ENCODE measurements at regions not wholly inside any gene's neighbourhood (a gene's known extent, or its start where the extent isn't known, plus 50 kb on each side); places are given as distances from the start of the nearest gene placed in this dataset. TPM values are rescaled to one million over a fixed set of nuclear protein-coding genes. Genes with fewer than 3 reads are reported as not detected.

- 78 to 80% methylated on average over 1 of the region's 1 CpG for WGBS, 2 donors
- no peak overlapping the region for H3K4me3 ChIP-seq
- no peak overlapping the region for H3K27ac ChIP-seq
- DNase-seq (ENCODE audit: low spot score in 2 of 2) = no peak
- no peak for TF ChIP-seq POLR2A (IDR thresholded peaks at IDR 0.05)
- peaks cover 0 to 13% (median 0%) of the 10 kb centered on the region in 4 donors for H3K4me1 ChIP-seq
- H3K9me3 ChIP-seq = peaks cover 0 to 10% (median 2%) of the 10 kb centered on the region in 4 donors
- H3K27me3 ChIP-seq = no peaks in the 10 kb centered on the region
- H3K36me3 ChIP-seq = no peaks in the 10 kb centered on the region
Measured at GRCh38 chr2:12661489-12661888, 55.2 kb upstream of the TRIB2 start.

- H3K4me1 ChIP-seq = peaks cover 0 to 13% (median 0%) of the 10 kb centered on the region in 4 donors
- H3K27ac ChIP-seq = peak overlapping the region in 1 of 4 donors; percentile 58
- 49 to 67% methylated on average over 11 of the region's 11 CpGs for WGBS, 2 donors
- no peaks in the 10 kb centered on the region for H3K27me3 ChIP-seq
- no peak overlapping the region for H3K4me3 ChIP-seq
- DNase-seq (ENCODE audit: low spot score in 2 of 2) = peak in 1 of 2 donors; percentile 33
- TF ChIP-seq CTCF (IDR thresholded peaks at IDR 0.05) (no peak), EP300 (IDR thresholded peaks at IDR 0.05) (peak in 1 of 2 donors; percentile 49)
- peaks cover 0 to 20% (median 7%) of the 10 kb centered on the region in 4 donors for H3K9me3 ChIP-seq
- no peaks in the 10 kb centered on the region for H3K36me3 ChIP-seq
Measured at GRCh38 chr2:12663306-12664037, 53.3 kb upstream of the TRIB2 start.

GRCh38 chr2:12665334-12665733 lies 51.4 kb upstream of the TRIB2 start:
- H3K4me1 ChIP-seq = peaks cover 0 to 13% (median 0%) of the 10 kb centered on the region in 4 donors
- H3K36me3 ChIP-seq = no peaks in the 10 kb centered on the region
- H3K27ac ChIP-seq = no peak overlapping the region
- DNase-seq (ENCODE audit: low spot score in 2 of 2) = no peak
- peaks cover 0 to 20% (median 7%) of the 10 kb centered on the region in 4 donors for H3K9me3 ChIP-seq
- no peak overlapping the region for H3K4me3 ChIP-seq
- TF ChIP-seq CTCF (IDR thresholded peaks at IDR 0.05) (no peak), POLR2A (IDR thresholded peaks at IDR 0.05) (no peak), EP300 (IDR thresholded peaks at IDR 0.05) (peak in 1 of 2 donors; percentile 43)
- H3K27me3 ChIP-seq = no peaks in the 10 kb centered on the region

GRCh38 chr2:12666445-12666844 lies 50.3 kb upstream of the TRIB2 start:
- Histone ChIP-seq H3K27ac (no peak overlapping the region), H3K36me3 (no peaks in the 10 kb centered on the region), H3K4me1 (peaks cover 0 to 13% (median 0%) of the 10 kb centered on the region in 4 donors), H3K9me3 (peaks cover 0 to 17% (median 7%) of the 10 kb centered on the region in 4 donors), H3K4me3 (no peak overlapping the region), H3K27me3 (no peaks in the 10 kb centered on the region)
- TF ChIP-seq CTCF (IDR thresholded peaks at IDR 0.05) (no peak), POLR2A (IDR thresholded peaks at IDR 0.05) (no peak), EP300 (IDR thresholded peaks at IDR 0.05) (no peak)
- no peak for DNase-seq (ENCODE audit: low spot score in 2 of 2)

Small RNAs in the stretch of these regions (small RNA-seq; reads per million reads assigned to genes)
- gene MIR3681 (not detected), gene RF00093 (not detected), gene RNU6-843P (not detected)

Data from tibial nerve (tissue), 4 donors.